ENCODE measurements at regions not wholly inside any gene's neighbourhood (a gene's known extent, or its start where the extent isn't known, plus 50 kb on each side); places are given as distances from the start of the nearest gene placed in this dataset.

DNA sequence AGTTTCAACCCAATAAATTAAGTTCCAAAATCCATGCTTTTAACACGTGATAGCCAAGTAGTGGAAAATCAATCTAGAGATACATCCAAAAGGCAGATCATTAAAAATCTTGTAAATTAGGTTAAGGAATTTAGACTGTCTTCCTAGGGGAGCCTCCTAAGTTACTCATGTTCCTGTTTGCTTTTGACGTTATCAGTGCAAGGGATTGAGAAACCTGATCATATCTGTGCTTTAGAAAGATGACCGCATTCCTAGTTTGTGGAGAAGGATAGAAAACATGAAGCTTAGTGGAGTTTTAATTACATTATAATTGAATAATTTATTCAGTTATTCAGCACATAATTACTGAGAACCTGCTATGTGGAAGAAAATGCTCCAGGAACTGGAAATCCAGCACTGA lies 251.0 kb upstream of the ARGLU1 start:
- intact Hi-C loops (cut with DNase I, micrococcal nuclease), result no loop called here
- no peak for DNase-seq
- H3K27me3 Mint-ChIP-seq, result no peaks in the 10 kb centered on the region
- H3K9me3 Mint-ChIP-seq, result peaks cover 2% of the 10 kb centered on the region
- ChIA-PET POLR2A (no interaction called here), CTCF (no interaction called here)
- H3K36me3 ChIP-seq (ENCODE audit: insufficient read depth, low read length), result no peaks in the 10 kb centered on the region
- H3K27ac ChIP-seq (ENCODE audit: low read depth in 1 of 2, low read length in 2 of 2), result no peak overlapping the region
- no peak overlapping the region for H3K4me3 ChIP-seq (ENCODE audit: low read length)
- no peak overlapping the region for H3K4me3 Mint-ChIP-seq
- no peak overlapping the region for H3K27ac Mint-ChIP-seq
- no peaks in the 10 kb centered on the region for H3K4me1 ChIP-seq (ENCODE audit: insufficient read depth, low read length)
- no peaks in the 10 kb centered on the region for H3K4me1 Mint-ChIP-seq (ENCODE audit: low read depth)
- TF ChIP-seq, protein P1, sequence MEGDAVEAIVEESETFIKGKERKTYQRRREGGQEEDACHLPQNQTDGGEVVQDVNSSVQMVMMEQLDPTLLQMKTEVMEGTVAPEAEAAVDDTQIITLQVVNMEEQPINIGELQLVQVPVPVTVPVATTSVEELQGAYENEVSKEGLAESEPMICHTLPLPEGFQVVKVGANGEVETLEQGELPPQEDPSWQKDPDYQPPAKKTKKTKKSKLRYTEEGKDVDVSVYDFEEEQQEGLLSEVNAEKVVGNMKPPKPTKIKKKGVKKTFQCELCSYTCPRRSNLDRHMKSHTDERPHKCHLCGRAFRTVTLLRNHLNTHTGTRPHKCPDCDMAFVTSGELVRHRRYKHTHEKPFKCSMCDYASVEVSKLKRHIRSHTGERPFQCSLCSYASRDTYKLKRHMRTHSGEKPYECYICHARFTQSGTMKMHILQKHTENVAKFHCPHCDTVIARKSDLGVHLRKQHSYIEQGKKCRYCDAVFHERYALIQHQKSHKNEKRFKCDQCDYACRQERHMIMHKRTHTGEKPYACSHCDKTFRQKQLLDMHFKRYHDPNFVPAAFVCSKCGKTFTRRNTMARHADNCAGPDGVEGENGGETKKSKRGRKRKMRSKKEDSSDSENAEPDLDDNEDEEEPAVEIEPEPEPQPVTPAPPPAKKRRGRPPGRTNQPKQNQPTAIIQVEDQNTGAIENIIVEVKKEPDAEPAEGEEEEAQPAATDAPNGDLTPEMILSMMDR (IDR thresholded peaks at IDR 0.05), result no peak
- no peaks in the 10 kb centered on the region for H3K36me3 Mint-ChIP-seq (ENCODE audit: low read depth)
- H3K27me3 ChIP-seq (ENCODE audit: control insufficient read depth in 1 of 2, insufficient read depth in 2 of 2, low read length in 2 of 2), result no peaks in the 10 kb centered on the region
- ATAC-seq (ENCODE audit: poor library complexity), result no peak
- no peaks in the 10 kb centered on the region for H3K9me3 ChIP-seq (ENCODE audit: control insufficient read depth in 1 of 2, insufficient read depth in 1 of 2, low read length in 2 of 2)

DNA sequence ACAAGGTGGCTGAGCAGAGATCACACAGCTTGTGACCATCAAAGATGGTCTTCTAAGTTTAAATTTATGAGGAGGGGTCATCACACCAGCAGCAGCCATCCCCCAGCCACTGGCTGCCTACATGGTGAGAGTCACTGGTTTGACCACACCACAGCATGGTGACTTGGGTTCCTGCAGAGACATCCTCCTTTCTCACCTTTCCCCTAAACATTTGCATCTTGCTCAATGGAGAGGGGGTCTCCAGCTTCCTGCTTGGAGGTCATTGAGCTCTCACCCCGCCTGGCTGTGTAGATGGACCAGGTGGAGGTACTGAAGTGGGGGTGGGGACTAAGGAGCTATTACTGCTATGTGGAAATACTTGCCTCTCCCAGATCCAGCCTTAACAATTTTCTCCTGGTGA lies 247.6 kb upstream of the ARGLU1 start:
- H3K27me3 ChIP-seq (ENCODE audit: control insufficient read depth in 1 of 2, insufficient read depth in 2 of 2, low read length in 2 of 2), result no peaks in the 10 kb centered on the region
- no peak for DNase-seq
- no peak overlapping the region for H3K4me3 ChIP-seq (ENCODE audit: low read length)
- POLR2A ChIA-PET, result no interaction called here
- TF ChIP-seq, protein P1 (IDR thresholded peaks at IDR 0.05), result no peak
- CTCF ChIA-PET, result no interaction called here
- intact Hi-C loops (cut with DNase I, micrococcal nuclease), result no loop called here
- no peaks in the 10 kb centered on the region for H3K36me3 ChIP-seq (ENCODE audit: insufficient read depth, low read length)
- H3K4me1 ChIP-seq (ENCODE audit: insufficient read depth, low read length), result no peaks in the 10 kb centered on the region
- no peaks in the 10 kb centered on the region for H3K9me3 ChIP-seq (ENCODE audit: control insufficient read depth in 1 of 2, insufficient read depth in 1 of 2, low read length in 2 of 2)
- no peaks in the 10 kb centered on the region for H3K4me1 Mint-ChIP-seq (ENCODE audit: low read depth)
- H3K9me3 Mint-ChIP-seq, result peaks cover 2% of the 10 kb centered on the region
- no peak overlapping the region for H3K4me3 Mint-ChIP-seq
- no peak for ATAC-seq (ENCODE audit: poor library complexity)
- H3K27ac ChIP-seq (ENCODE audit: low read depth in 1 of 2, low read length in 2 of 2), result no peak overlapping the region
- H3K36me3 Mint-ChIP-seq (ENCODE audit: low read depth), result no peaks in the 10 kb centered on the region
- H3K27ac Mint-ChIP-seq, result no peak overlapping the region
- peaks cover 4% of the 10 kb centered on the region for H3K27me3 Mint-ChIP-seq

DNA sequence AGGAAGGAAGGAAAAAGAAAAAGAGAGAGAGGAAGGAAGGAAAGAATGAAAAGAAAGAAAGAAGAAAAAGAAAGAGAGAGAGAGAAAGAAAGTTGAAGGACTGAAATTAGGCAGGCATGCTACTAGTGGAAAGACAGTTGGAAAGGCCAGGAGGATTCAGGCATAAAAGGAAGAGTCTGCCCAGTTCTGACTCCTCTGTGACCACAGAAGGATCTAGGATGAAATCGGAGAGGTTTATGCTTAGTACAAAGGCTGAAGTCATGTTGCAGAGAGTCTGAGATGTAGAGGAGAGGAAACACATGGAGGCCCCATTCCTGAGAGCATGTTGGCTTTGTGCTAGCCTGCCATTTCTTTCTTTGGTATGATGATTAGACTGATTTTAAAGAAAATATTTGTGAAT lies 246.5 kb upstream of the ARGLU1 start:
- DNase-seq (no peak), ATAC-seq (ENCODE audit: poor library complexity) (no peak)
- peaks cover 8% of the 10 kb centered on the region for H3K27me3 Mint-ChIP-seq
- Histone ChIP-seq H3K27me3 (ENCODE audit: control insufficient read depth in 1 of 2, insufficient read depth in 2 of 2, low read length in 2 of 2) (no peaks in the 10 kb centered on the region), H3K9me3 (ENCODE audit: control insufficient read depth in 1 of 2, insufficient read depth in 1 of 2, low read length in 2 of 2) (no peaks in the 10 kb centered on the region), H3K27ac (ENCODE audit: low read depth in 1 of 2, low read length in 2 of 2) (no peak overlapping the region), H3K4me1 (ENCODE audit: insufficient read depth, low read length) (no peaks in the 10 kb centered on the region), H3K36me3 (ENCODE audit: insufficient read depth, low read length) (no peaks in the 10 kb centered on the region), H3K4me3 (ENCODE audit: low read length) (no peak overlapping the region)
- peaks cover 2% of the 10 kb centered on the region for H3K9me3 Mint-ChIP-seq
- no peak overlapping the region for H3K4me3 Mint-ChIP-seq
- H3K27ac Mint-ChIP-seq, result no peak overlapping the region
- intact Hi-C loops (cut with DNase I, micrococcal nuclease), result no loop called here
- no peaks in the 10 kb centered on the region for H3K36me3 Mint-ChIP-seq (ENCODE audit: low read depth)
- no peaks in the 10 kb centered on the region for H3K4me1 Mint-ChIP-seq (ENCODE audit: low read depth)
- CTCF ChIA-PET, result no interaction called here
- POLR2A ChIA-PET, result no interaction called here
- TF ChIP-seq, protein P1 (IDR thresholded peaks at IDR 0.05), result no peak

Measured in CD4-positive, alpha-beta T cell (primary cell).